ENCODE measurements at regions not wholly inside any gene's neighbourhood (a gene's known extent, or its start where the extent isn't known, plus 50 kb on each side); places are given as distances from the start of the nearest gene placed in this dataset.

GRCh38 chr6:118744261-118744941 is 93.0 kb upstream of the CEP85L start (continued):
- no peak for TF ChIP-seq CTCF (IDR thresholded peaks at IDR 0.05; ENCODE audit: control extremely low read depth in 1 of 3, insufficient read depth in 1 of 3, low read depth in 1 of 3, low read length in 3 of 3)
- TF ChIP-seq RNF2 (IDR thresholded peaks at IDR 0.05; ENCODE audit: borderline replicate concordance, low read depth, low read length, missing control alignments, poor library complexity, severe bottlenecking), result no peak
- TF ChIP-seq SIX5 (IDR thresholded peaks at IDR 0.05; ENCODE audit: low read depth, low read length), result no peak

Measured in H1 (cell line).